K562 (cell line): ENCODE measurements at regions not wholly inside any gene's neighbourhood (a gene's known extent, or its start where the extent isn't known, plus 50 kb on each side); places are given as distances from the start of the nearest gene placed in this dataset.

ENCODE experiments used
- ATAC-seq: fragments of 200-7000 bp; cut with Tn5 transposase; 3 replicates; pipeline ENCODE4 v1.9.1; 2020; ENCODE audit warnings: moderate library complexity
- BruUV-seq: library from RNA; stranded (reverse); fragments of 400-500 nt; replicated peaks from 2 replicates; lab custom pipeline; 2021; lab: Mats Ljungman, UMichigan
- CTCF ChIA-PET: fragments of 300-600 bp; formaldehyde crosslinking; extraction: SDS; loops from one replicate; lab custom pipeline; 2021; ENCODE audit warnings: low intra/inter-chr PET ratio; lab: Yijun Ruan, JAX
- POLR2A ChIA-PET: fragments of 300-600, 350-650 bp; sonication (Branson Sonifier 250); formaldehyde crosslinking; extraction: SDS; loops from one replicate; lab custom pipeline; 2021; ENCODE audit warnings: antibody characterized with exemption, inconsistent platforms; lab: Yijun Ruan, JAX
- DNase-seq, 4 experiments: peaks; one replicate each; pipeline versions ENCODE4 v3.0.0 to v3.0.0-alpha.2; 2011 to 2018; ENCODE audit warnings: low spot score in 3 of 4, mixed read lengths in 3 of 4; ENCODE audit errors: extremely low read depth in 1 of 4
- FAIRE-seq: peaks from 2 replicates; lab custom pipeline; 2011; peaks lifted over from hg19 to GRCh38; lab: Jason Lieb, UNC
- H2AFZ ChIP-seq: 2 replicates; pipeline ENCODE4 v1.6.0; 2011; ENCODE audit warnings: low read depth, low read length, control low read depth, inconsistent platforms
- H3K27ac ChIP-seq: fragments of 200-600 bp; 3 replicates; pipeline ENCODE4 v1.8.0; 2011; ENCODE audit warnings: low read depth, mild to moderate bottlenecking, control low read depth, inconsistent platforms, low read length, moderate library complexity, mixed read lengths; ENCODE audit errors: extremely low read depth
- H3K27me3 ChIP-seq, 2 experiments: fragments of 300-600 bp in 1 of 2; 2 replicates in 1 of 2; 3 replicates in 1 of 2; pipeline versions ENCODE4 v1.6.0 to v1.8.0; 2011; ENCODE audit warnings: inconsistent platforms in 2 of 2, low read length in 2 of 2, mild to moderate bottlenecking in 1 of 2, mixed read lengths in 1 of 2, moderate library complexity in 1 of 2; ENCODE audit not compliant: control insufficient read depth in 2 of 2, insufficient read depth in 2 of 2
- H3K36me3 ChIP-seq: fragments of 300-600 bp; 3 replicates; pipeline ENCODE4 v1.8.0; 2011; ENCODE audit warnings: mild to moderate bottlenecking, low read length, inconsistent platforms; ENCODE audit not compliant: control insufficient read depth, insufficient read depth
- H3K4me1 ChIP-seq, 2 experiments: fragments of 200-600 bp in 1 of 2; replicated peaks in 1 of 2; 2 replicates in 1 of 2; 3 replicates in 1 of 2; pipeline versions ENCODE4 v1.5.1 to v1.8.0; 2011; ENCODE audit warnings: inconsistent platforms in 2 of 2, low read length in 2 of 2, mild to moderate bottlenecking in 1 of 2, mixed read lengths in 1 of 2, moderate library complexity in 1 of 2; ENCODE audit not compliant: control insufficient read depth in 2 of 2, insufficient read depth in 2 of 2
- H3K4me2 ChIP-seq: 2 replicates; pipeline ENCODE4 v1.6.1; 2011; ENCODE audit warnings: low read length, control low read depth, inconsistent platforms, mixed read lengths; ENCODE audit not compliant: insufficient read depth
- H3K4me3 ChIP-seq: fragments of 200-600 bp; sonication (generic), shearing (Covaris generic); 2 replicates; pipeline ENCODE4 v1.5.1; 2016; ENCODE audit warnings: control low read depth, inconsistent platforms
- H3K79me2 ChIP-seq: fragments of 200-600 bp; 3 replicates; pipeline ENCODE4 v1.8.0; 2011; ENCODE audit warnings: low read length, inconsistent platforms; ENCODE audit not compliant: control insufficient read depth, insufficient read depth
- H3K9ac ChIP-seq, 2 experiments: 2 replicates each; pipeline versions ENCODE4 v1.6.0 to v1.6.1; 2011; ENCODE audit warnings: low read depth in 2 of 2, low read length in 2 of 2, control low read depth in 1 of 2, inconsistent platforms in 1 of 2, mild to moderate bottlenecking in 1 of 2, mixed read lengths in 1 of 2; ENCODE audit not compliant: insufficient read depth in 1 of 2
- H3K9me1 ChIP-seq: one replicate; pipeline ENCODE4 v1.6.0; 2011; ENCODE audit warnings: inconsistent platforms, mild to moderate bottlenecking, low read length, moderate library complexity; ENCODE audit not compliant: control insufficient read depth, insufficient read depth
- H3K9me3 ChIP-seq: replicated peaks from 2 replicates; pipeline ENCODE4 v1.5.1; 2011; ENCODE audit warnings: low read depth, low read length, inconsistent platforms; ENCODE audit not compliant: control insufficient read depth, insufficient read depth
- H4K20me1 ChIP-seq: replicated peaks from 2 replicates; pipeline ENCODE4 v1.6.1; 2011; ENCODE audit warnings: low read length, inconsistent platforms, mixed read lengths; ENCODE audit not compliant: control insufficient read depth, insufficient read depth
- AFF4 ChIP-seq: sonication (generic); formaldehyde crosslinking; IDR thresholded peaks from 2 replicates; pipeline ENCODE4 v1.8.0; 2023; ENCODE audit warnings: mild to moderate bottlenecking, missing genetic modification reagents
- CBX2 ChIP-seq: fragments of 200-600 bp; sonication (generic); IDR thresholded peaks from one replicate; pipeline ENCODE4 v1.6.1; 2012; ENCODE audit warnings: mild to moderate bottlenecking, low read length, inconsistent platforms; ENCODE audit not compliant: insufficient read depth, poor library complexity, severe bottlenecking
- CREBBP ChIP-seq: IDR thresholded peaks from one replicate; pipeline ENCODE4 v1.6.1; 2012; ENCODE audit warnings: low read depth, mild to moderate bottlenecking, control low read depth, inconsistent platforms, low read length
- KLF6 ChIP-seq: fragments of 250-450 bp; sonication (Bioruptor Pico); IDR thresholded peaks from 2 replicates; pipeline ENCODE4 v1.4.0; 2020; ENCODE audit warnings: mild to moderate bottlenecking, moderate library complexity, borderline replicate concordance
- NFXL1 ChIP-seq: fragments of 450-650 bp; formaldehyde crosslinking; IDR thresholded peaks from 2 replicates; pipeline ENCODE4 v1.4.0; 2021; ENCODE audit warnings: mild to moderate bottlenecking
- RBM14 ChIP-seq: fragments of 200-400 bp; formaldehyde crosslinking; IDR thresholded peaks from 2 replicates; pipeline ENCODE4 v1.6.1; 2018; ENCODE audit warnings: low read depth, mild to moderate bottlenecking, low read length, moderate library complexity, borderline replicate concordance; ENCODE audit not compliant: insufficient read depth
- RUNX1 ChIP-seq: sonication (generic); IDR thresholded peaks from 2 replicates; pipeline ENCODE4 v1.6.1; 2016; ENCODE audit warnings: antibody characterized with exemption, low read depth
- SMAD3 ChIP-seq: fragments of 450-650 bp; formaldehyde crosslinking; conservative IDR thresholded peaks from 2 replicates; pipeline ENCODE4 v1.4.0; 2020; ENCODE audit warnings: mild to moderate bottlenecking
- ZFP91 ChIP-seq: sonication (generic); formaldehyde crosslinking; IDR thresholded peaks from 2 replicates; pipeline ENCODE4 v1.8.0; 2022; ENCODE audit warnings: mild to moderate bottlenecking, missing genetic modification reagents
- ZNF217 ChIP-seq: sonication (generic); formaldehyde crosslinking; IDR thresholded peaks from 2 replicates; pipeline ENCODE4 v1.8.0; 2022; ENCODE audit warnings: mild to moderate bottlenecking, missing genetic modification reagents
- WGBS: fragments of 100-300 bp; shearing (Covaris generic); methylation state at CpG from one replicate; pipeline ENCODE4 v1.1.6; 2016; ENCODE audit warnings: low coverage, mixed read lengths; ENCODE audit not compliant: insufficient coverage; ENCODE audit errors: missing lambda C conversion rate; 5-methylcytosine and 5-hydroxymethylcytosine counted together
- in situ Hi-C: fragments of 300-500 bp; cut with MboI; formaldehyde crosslinking; loops from 4 replicates; pipeline ENCODE4 v1.15.0; 2018; ENCODE audit warnings: inconsistent platforms, mixed read lengths
- intact Hi-C: fragments of 100-400 bp; cut with micrococcal nuclease; formaldehyde crosslinking; loops from 2 replicates; pipeline ENCODE4 v1.14.2; 2022
- TF ChIP-seq, protein P1 (sequence below): fragments of 250-450 bp; sonication (Bioruptor Pico); IDR thresholded peaks from 2 replicates; pipeline ENCODE4 v1.8.0; 2022; ENCODE audit warnings: moderate library complexity, mild to moderate bottlenecking, inconsistent platforms

DNA sequence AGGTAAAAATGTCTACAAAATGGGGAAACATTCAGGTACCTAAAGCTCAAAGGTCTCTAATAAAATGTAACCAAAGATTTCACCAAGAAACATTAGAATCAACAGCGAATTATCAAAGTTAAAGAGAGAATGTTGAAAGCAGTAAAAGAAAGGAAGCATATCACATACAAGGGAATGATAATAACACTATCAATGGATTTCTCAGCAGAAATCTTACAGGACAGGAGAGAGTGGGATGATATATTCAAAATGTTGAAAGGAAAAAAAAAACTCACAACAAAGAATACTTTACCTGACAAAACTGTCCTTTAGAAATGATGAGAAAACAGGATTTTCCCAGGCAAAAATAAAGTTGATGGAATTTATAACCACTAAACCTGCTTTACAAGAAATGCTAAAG is 591.2 kb upstream of the POU3F3 start:
- H3K4me3 ChIP-seq = no peak overlapping the region
- H3K27me3 ChIP-seq = no peaks in the 10 kb centered on the region
- CTCF ChIA-PET = no interaction called here
- ATAC-seq (no peak), DNase-seq (no peak), FAIRE-seq (no peak)
- 0% methylated on average over 1 of the region's 1 CpG for WGBS
- H3K36me3 ChIP-seq = no peaks in the 10 kb centered on the region
- BruUV-seq = no TSS peak
- H3K27ac ChIP-seq = no peak overlapping the region
- no peaks in the 10 kb centered on the region for H3K4me1 ChIP-seq
- H3K4me2 ChIP-seq = no peak overlapping the region
- H3K79me2 ChIP-seq = no peaks in the 10 kb centered on the region
- no peaks in the 10 kb centered on the region for H4K20me1 ChIP-seq
- H3K9me3 ChIP-seq = peaks cover 2% of the 10 kb centered on the region; the same call in 1 of the 2 replicates
- H3K9me1 ChIP-seq = no peaks in the 10 kb centered on the region
- TF ChIP-seq RUNX1 = no peak
- TF ChIP-seq ZFP91 = no peak
- no peak for TF ChIP-seq AFF4 (CRISPR knock-in tag)
- TF ChIP-seq ZNF217 = no peak
- TF ChIP-seq NFXL1 (CRISPR knock-in tag) = no peak
- TF ChIP-seq SMAD3 (CRISPR knock-in tag) = no peak
- TF ChIP-seq RBM14 = no peak
- no peak for TF ChIP-seq KLF6
- TF ChIP-seq, protein P1, sequence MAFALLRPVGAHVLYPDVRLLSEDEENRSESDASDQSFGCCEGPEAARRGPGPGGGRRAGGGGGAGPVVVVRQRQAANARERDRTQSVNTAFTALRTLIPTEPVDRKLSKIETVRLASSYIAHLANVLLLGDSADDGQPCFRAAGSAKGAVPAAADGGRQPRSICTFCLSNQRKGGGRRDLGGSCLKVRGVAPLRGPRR (CRISPR knock-in tag) = no peak
- TF ChIP-seq CBX2 = no peak
- no peak for TF ChIP-seq CREBBP
- TF ChIP-seq, all 486 proteins: peak for 0
- POLR2A ChIA-PET = no interaction called here
- Histone ChIP-seq H3K9ac (no peak overlapping the region), H2AFZ (no peak overlapping the region)
- in situ Hi-C loops = no loop called here
- intact Hi-C loops = no loop called here
